Tibial artery (tissue), 4 donors: ENCODE measurements at regions not wholly inside any gene's neighbourhood (a gene's known extent, or its start where the extent isn't known, plus 50 kb on each side); places are given as distances from the start of the nearest gene placed in this dataset.

ENCODE experiments used
- DNase-seq, 2 donors: peaks; one replicate each; pipeline ENCODE4 v3.0.0-alpha.2; 2019
- H3K27ac ChIP-seq, 2 donors: fragments of 200-600 bp; sonication (generic) in 1 of 2; 1 replicate in 1 of 2; 2 replicates in 1 of 2; pipeline ENCODE4 v1.5.1; 2018 to 2019; ENCODE audit warnings: mild to moderate bottlenecking in 1 of 2
- H3K27me3 ChIP-seq, 2 donors: fragments of 200-600 bp; sonication (generic) in 1 of 2; one replicate each; pipeline versions ENCODE4 v1.5.1 to v1.6.0; 2016 to 2019
- H3K36me3 ChIP-seq, 3 donors: fragments of 200-600 bp; sonication (generic) in 2 of 3; one replicate each; pipeline ENCODE4 v1.5.1; 2016 to 2019; ENCODE audit warnings: mild to moderate bottlenecking in 2 of 3
- H3K4me1 ChIP-seq, 4 donors: fragments of 200-600 bp; sonication (generic) in 2 of 4; 1 replicate in 3 of 4; 2 replicates in 1 of 4; pipeline ENCODE4 v1.5.1; 2016 to 2019
- H3K4me3 ChIP-seq, 2 donors: fragments of 200-600 bp; sonication (generic) in 1 of 2; 1 replicate in 1 of 2; 2 replicates in 1 of 2; pipeline ENCODE4 v1.5.1; 2018 to 2019; ENCODE audit warnings: mild to moderate bottlenecking in 2 of 2
- H3K9me3 ChIP-seq, 3 donors: fragments of 200-600 bp; sonication (generic) in 1 of 3; one replicate each; pipeline ENCODE4 v1.5.1; 2016 to 2019
- CTCF ChIP-seq, 2 experiments: fragments of 200-600 bp in 1 of 2; fragments of 450-650 bp in 1 of 2; IDR thresholded peaks; one replicate each; pipeline ENCODE4 v1.5.1; 2017 to 2019; ENCODE audit warnings: antibody characterized with exemption in 2 of 2, mild to moderate bottlenecking in 1 of 2, moderate library complexity in 1 of 2
- intact Hi-C: fragments of 100-400 bp; cut with DNase I; formaldehyde crosslinking; loops from one replicate; pipeline ENCODE4 v1.15.0; 2023; ENCODE audit warnings: low total_unique reads

- DNase-seq = no peak
- H3K4me3 ChIP-seq = no peak overlapping the region
- TF ChIP-seq CTCF (IDR thresholded peaks at IDR 0.05) = no peak
- no peak overlapping the region for H3K27ac ChIP-seq
- intact Hi-C loops = no loop called here
- H3K4me1 ChIP-seq = no peaks in the 10 kb centered on the region
- H3K27me3 ChIP-seq = no peaks in the 10 kb centered on the region
- no peaks in the 10 kb centered on the region for H3K9me3 ChIP-seq
- H3K36me3 ChIP-seq = no peaks in the 10 kb centered on the region
These were observed 296.2 kb upstream of the FLRT2 start for GRCh38 chr14:85233756-85234155.

GRCh38 chr14:85234156-85235025 lies 295.6 kb upstream of the FLRT2 start:
- no peaks in the 10 kb centered on the region for H3K4me1 ChIP-seq
- no peaks in the 10 kb centered on the region for H3K36me3 ChIP-seq
- H3K9me3 ChIP-seq = no peaks in the 10 kb centered on the region
- H3K27ac ChIP-seq = no peak overlapping the region
- DNase-seq = no peak
- H3K4me3 ChIP-seq = no peak overlapping the region
- TF ChIP-seq CTCF (IDR thresholded peaks at IDR 0.05) = no peak
- H3K27me3 ChIP-seq = no peaks in the 10 kb centered on the region
- intact Hi-C loops = no loop called here

GRCh38 chr14:85235868-85236267 lies 294.1 kb upstream of the FLRT2 start:
- intact Hi-C loops = no loop called here
- H3K27me3 ChIP-seq = no peaks in the 10 kb centered on the region
- H3K36me3 ChIP-seq = no peaks in the 10 kb centered on the region
- no peak overlapping the region for H3K4me3 ChIP-seq
- no peaks in the 10 kb centered on the region for H3K4me1 ChIP-seq
- no peak for DNase-seq
- TF ChIP-seq CTCF (IDR thresholded peaks at IDR 0.05) = no peak
- H3K27ac ChIP-seq = no peak overlapping the region
- no peaks in the 10 kb centered on the region for H3K9me3 ChIP-seq

- no peak for TF ChIP-seq CTCF (IDR thresholded peaks at IDR 0.05)
- H3K9me3 ChIP-seq = no peaks in the 10 kb centered on the region
- no peaks in the 10 kb centered on the region for H3K27me3 ChIP-seq
- no peak overlapping the region for H3K4me3 ChIP-seq
- intact Hi-C loops = no loop called here
- no peaks in the 10 kb centered on the region for H3K36me3 ChIP-seq
- no peak overlapping the region for H3K27ac ChIP-seq
- no peaks in the 10 kb centered on the region for H3K4me1 ChIP-seq
- no peak for DNase-seq
These were observed 293.6 kb upstream of the FLRT2 start for GRCh38 chr14:85236296-85236695.

GRCh38 chr14:85239791-85240190 lies 290.2 kb upstream of the FLRT2 start:
- intact Hi-C loops = no loop called here
- Histone ChIP-seq H3K27me3 (no peaks in the 10 kb centered on the region), H3K4me3 (no peak overlapping the region), H3K36me3 (no peaks in the 10 kb centered on the region), H3K27ac (no peak overlapping the region), H3K9me3 (no peaks in the 10 kb centered on the region), H3K4me1 (no peaks in the 10 kb centered on the region)
- no peak for DNase-seq
- no peak for TF ChIP-seq CTCF (IDR thresholded peaks at IDR 0.05)
